ENCODE measurements at regions not wholly inside any gene's neighbourhood (a gene's known extent, or its start where the extent isn't known, plus 50 kb on each side); places are given as distances from the start of the nearest gene placed in this dataset.

GRCh38 chr7:120028636-120029035 lies 244.3 kb upstream of the KCND2 start:
- TF ChIP-seq, protein P1, sequence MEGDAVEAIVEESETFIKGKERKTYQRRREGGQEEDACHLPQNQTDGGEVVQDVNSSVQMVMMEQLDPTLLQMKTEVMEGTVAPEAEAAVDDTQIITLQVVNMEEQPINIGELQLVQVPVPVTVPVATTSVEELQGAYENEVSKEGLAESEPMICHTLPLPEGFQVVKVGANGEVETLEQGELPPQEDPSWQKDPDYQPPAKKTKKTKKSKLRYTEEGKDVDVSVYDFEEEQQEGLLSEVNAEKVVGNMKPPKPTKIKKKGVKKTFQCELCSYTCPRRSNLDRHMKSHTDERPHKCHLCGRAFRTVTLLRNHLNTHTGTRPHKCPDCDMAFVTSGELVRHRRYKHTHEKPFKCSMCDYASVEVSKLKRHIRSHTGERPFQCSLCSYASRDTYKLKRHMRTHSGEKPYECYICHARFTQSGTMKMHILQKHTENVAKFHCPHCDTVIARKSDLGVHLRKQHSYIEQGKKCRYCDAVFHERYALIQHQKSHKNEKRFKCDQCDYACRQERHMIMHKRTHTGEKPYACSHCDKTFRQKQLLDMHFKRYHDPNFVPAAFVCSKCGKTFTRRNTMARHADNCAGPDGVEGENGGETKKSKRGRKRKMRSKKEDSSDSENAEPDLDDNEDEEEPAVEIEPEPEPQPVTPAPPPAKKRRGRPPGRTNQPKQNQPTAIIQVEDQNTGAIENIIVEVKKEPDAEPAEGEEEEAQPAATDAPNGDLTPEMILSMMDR (IDR thresholded peaks at IDR 0.05; ENCODE audit: insufficient read depth, low read length), result no peak
- no peak for TF ChIP-seq SPI1 (IDR thresholded peaks at IDR 0.05; ENCODE audit: borderline replicate concordance, low read depth)
